AG10803 (cell line): ENCODE measurements at regions not wholly inside any gene's neighbourhood (a gene's known extent, or its start where the extent isn't known, plus 50 kb on each side); places are given as distances from the start of the nearest gene placed in this dataset.
"Not testable (repeated sequence)": the region's sequence is repeated elsewhere in the genome, so short reads cannot be mapped to it uniquely, and the experiment has no call there.

Experiments used
- DNase-seq: peaks from one replicate; pipeline ENCODE4 v3.0.0; 2010; ENCODE audit warnings: low read depth
- H3K4me3 ChIP-seq: 2 replicates; pipeline ENCODE4 v1.5.1; 2011; ENCODE audit warnings: mild to moderate bottlenecking, low read length, control low read depth
- TF ChIP-seq, protein P1 (sequence below): conservative IDR thresholded peaks from 2 replicates; pipeline ENCODE4 v1.5.1; 2011; ENCODE audit warnings: mild to moderate bottlenecking, low read length, control low read depth, inconsistent platforms

DNA sequence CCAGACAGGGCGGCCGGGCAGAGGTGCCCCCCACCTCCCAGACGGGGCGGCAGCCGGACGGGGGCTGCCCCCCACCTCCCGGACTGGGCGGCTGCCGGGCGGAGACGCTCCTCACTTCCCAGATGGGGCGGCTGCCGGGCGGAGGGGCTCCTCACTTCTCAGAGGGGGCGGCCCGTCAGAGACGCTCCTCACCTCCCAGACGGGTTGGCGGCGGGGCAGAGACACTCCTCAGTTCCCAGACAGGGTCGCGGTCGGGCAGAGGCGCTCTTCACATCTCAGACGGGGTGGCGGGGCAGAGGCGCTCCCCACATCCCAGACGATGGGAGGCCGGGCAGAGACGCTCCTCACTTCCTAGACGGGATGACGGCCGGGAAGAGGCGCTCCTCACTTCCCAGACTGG is 68.5 kb upstream of the GPC4 start:
- not testable (repeated sequence) for H3K4me3 ChIP-seq, DNase-seq

DNA sequence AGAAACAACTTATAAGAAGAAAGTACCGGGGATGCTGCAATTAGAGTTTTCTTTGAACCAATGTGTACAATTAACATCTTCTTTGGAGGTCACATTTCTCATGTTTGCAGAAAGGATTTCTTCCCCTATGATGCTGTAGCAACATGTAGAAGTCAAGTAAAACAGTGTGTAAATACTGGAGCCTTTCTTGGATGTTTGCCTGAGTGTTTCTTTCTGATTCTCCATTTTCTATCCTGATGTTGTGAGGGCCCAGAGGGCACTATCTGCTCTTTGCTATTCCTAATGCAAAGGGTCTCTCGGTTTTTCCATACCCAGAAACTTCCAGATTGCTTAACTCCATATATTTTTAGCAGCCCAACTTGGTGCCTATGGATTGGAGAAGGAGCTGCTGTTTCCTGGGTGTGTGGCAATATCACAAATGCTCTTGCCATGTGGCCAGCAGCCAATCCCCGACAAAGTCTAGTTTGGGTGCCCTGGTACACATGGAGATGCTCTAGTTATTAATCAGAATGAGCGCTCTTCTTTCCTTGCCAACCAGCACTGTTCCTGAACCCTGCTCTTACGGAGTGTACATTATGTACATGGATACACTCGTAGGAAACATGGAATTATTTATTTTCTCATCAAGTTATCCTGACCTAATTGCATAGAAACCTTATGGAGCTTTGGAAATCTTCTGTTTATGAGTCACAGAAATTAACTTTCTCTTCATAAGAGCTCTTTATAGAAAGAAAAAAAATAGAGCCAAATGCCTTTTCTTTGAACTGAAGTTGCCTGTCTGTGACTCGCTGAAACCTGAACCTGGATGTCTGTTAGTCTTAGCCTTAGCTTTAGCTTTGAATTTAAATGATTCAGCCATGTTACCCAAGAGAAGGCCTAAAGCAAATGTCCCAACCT is 67.0 kb upstream of the GPC4 start:
- no peak overlapping the region for H3K4me3 ChIP-seq
- peak; percentile 44 for DNase-seq
- TF ChIP-seq, protein P1, sequence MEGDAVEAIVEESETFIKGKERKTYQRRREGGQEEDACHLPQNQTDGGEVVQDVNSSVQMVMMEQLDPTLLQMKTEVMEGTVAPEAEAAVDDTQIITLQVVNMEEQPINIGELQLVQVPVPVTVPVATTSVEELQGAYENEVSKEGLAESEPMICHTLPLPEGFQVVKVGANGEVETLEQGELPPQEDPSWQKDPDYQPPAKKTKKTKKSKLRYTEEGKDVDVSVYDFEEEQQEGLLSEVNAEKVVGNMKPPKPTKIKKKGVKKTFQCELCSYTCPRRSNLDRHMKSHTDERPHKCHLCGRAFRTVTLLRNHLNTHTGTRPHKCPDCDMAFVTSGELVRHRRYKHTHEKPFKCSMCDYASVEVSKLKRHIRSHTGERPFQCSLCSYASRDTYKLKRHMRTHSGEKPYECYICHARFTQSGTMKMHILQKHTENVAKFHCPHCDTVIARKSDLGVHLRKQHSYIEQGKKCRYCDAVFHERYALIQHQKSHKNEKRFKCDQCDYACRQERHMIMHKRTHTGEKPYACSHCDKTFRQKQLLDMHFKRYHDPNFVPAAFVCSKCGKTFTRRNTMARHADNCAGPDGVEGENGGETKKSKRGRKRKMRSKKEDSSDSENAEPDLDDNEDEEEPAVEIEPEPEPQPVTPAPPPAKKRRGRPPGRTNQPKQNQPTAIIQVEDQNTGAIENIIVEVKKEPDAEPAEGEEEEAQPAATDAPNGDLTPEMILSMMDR: no peak

DNA sequence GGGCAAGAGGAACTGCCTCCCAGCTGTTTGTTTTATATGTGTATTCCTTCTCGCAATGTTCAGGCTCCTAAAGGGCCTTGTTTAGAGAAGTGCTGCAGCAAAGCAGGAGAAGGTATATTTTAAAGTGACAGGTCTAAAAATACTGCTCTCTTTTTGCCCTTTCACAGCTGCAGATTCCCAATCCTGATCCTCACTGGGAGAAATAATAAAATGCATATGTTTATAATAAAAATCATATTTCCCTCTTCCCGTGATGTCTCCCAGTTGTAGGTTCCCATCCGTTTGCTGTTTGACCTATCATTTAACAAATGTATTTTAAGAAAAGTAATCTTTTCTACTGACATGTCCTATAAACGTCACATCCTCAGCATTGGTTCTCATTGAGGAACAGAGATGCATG is 62.7 kb upstream of the GPC4 start:
- no peak for DNase-seq
- TF ChIP-seq, protein P1: no peak
- no peak overlapping the region for H3K4me3 ChIP-seq

DNA sequence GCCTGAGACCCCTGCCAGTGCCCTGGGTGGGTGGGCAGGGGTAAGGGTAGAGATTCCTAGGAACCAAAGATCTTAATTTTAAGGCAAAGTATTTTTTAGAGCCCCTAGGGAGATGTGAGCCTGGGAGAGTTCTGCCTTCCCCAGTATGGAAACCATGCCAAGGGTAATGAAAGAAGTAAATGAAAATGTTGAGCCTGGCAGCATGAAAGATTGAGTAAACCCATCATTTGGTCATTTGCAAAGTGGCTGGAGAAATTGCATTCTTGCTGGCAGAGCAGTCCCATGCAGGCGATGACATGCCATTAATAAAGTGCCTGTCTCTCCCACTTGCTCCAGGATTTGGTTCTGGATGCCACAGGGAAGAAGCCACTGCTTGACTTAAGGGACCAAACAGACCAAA is 60.7 kb upstream of the GPC4 start:
- no peak for DNase-seq
- TF ChIP-seq, protein P1: no peak
- no peak overlapping the region for H3K4me3 ChIP-seq

DNA sequence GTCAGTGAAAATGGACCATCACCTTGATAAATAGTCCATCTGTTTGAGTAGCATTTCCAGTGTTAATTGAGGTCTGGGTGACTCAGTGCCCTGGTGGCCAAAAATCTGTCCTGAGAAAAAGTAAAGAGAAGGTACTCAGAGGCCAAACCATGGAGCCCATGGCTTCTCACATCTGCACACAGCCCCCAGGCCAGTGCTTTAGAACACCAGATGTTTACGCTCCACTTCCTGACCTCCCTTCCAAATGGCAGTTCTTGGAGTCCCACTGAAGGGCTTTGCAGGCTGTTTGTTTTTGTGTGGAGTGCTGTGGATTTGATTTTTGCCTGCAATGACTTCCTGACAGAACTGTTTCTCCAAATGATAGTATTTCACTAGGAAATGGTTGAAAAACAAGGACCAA is 60.2 kb upstream of the GPC4 start:
- TF ChIP-seq, protein P1: no peak
- no peak for DNase-seq

DNA sequence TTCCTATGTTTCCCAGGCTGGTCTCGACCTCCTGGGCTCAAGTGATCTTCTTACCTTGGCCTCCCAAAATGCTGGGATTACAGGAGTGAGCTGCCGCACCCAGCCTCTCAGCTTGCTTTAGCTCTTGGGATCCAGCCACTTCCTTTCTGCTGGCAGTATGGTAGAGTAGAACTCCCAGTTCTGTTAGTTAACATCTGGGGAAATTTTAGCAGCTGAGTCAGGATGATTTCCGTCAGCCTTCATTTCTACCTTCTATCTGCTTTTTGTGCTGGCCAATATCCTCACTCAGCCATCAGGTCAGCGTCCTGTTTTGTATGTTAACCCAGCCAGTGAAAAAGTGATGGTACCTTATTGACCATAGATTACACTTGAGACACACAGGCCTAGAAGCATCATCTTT is 59.3 kb upstream of the GPC4 start:
- no peak overlapping the region for H3K4me3 ChIP-seq
- TF ChIP-seq, protein P1: no peak
- no peak for DNase-seq

More for the DNA sequence above, 60.2 kb upstream of the GPC4 start:
- H3K4me3 ChIP-seq: no peak overlapping the region

DNA sequence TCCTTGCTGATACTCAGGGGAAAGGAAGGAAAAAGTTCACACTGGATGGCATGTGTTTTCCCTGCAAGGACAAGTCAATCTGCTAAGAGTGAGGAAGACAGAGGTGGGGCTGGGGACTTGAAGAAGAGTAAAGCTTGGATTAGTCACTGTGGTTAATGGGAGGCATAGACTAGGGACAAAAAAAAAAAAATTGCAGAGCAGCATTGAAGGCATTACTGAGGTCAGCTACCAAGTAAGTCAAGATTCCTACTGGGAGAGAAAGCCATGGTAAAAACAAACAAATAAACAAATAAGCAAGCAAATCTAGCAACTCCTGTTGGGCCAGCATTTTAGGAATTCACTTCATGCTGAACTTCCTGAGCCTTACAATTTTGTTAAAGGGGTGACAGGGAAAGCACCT is 58.2 kb upstream of the GPC4 start:
- TF ChIP-seq, protein P1: no peak
- no peak overlapping the region for H3K4me3 ChIP-seq
- no peak for DNase-seq
